ENCODE measurements at regions not wholly inside any gene's neighbourhood (a gene's known extent, or its start where the extent isn't known, plus 50 kb on each side); places are given as distances from the start of the nearest gene placed in this dataset.

DNA sequence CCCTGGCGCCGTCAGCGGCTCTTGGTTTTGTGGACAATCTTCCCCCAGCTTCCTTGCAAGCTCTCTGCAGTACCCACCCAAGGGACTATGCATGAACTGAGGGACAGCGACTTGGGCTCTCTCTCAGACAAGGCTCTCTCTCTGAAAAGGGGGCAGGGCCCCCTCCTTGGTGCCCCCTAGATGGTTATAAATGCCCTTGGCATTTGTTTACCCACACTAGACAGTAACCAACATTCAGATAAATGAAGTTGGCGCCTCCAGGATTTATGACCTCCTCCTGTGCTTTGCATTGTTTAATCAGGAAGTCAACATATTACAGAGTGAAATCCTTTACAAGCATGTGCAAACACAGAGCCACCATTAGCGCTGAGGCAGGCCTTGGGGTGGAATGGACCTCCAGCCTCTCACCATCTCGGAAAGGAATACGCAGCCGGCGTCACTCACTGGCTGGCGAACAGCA is 547.4 kb upstream of the ID2 start:
- intact Hi-C loops (cut with micrococcal nuclease) (no loop called here), in situ Hi-C loops (cut with MboI) (no loop called here)
- H2AFZ ChIP-seq (ENCODE audit: low read depth, low read length) = no peak overlapping the region
- no peak overlapping the region for H3K4me2 ChIP-seq (ENCODE audit: insufficient read depth, low read length)
- FAIRE-seq = no peak
- no peaks in the 10 kb centered on the region for H3K79me2 ChIP-seq (ENCODE audit: control insufficient read depth, insufficient read depth, low read length)
- H3K4me1 ChIP-seq (replicated peaks in 1 of 2; ENCODE audit: control insufficient read depth in 2 of 2, insufficient read depth in 2 of 2, low read length in 2 of 2) = no peaks in the 10 kb centered on the region
- POLR2A ChIA-PET = no interaction called here
- H3K9me1 ChIP-seq (ENCODE audit: control insufficient read depth, insufficient read depth, low read length) = no peaks in the 10 kb centered on the region
- H3K9ac ChIP-seq (ENCODE audit: insufficient read depth in 1 of 2, low read depth in 2 of 2, low read length in 2 of 2) = no peak overlapping the region
- no peaks in the 10 kb centered on the region for H4K20me1 ChIP-seq (replicated peaks; ENCODE audit: control insufficient read depth, insufficient read depth, low read length)
- H3K27me3 ChIP-seq (ENCODE audit: control insufficient read depth in 2 of 2, insufficient read depth in 2 of 2, low read length in 2 of 2) = peaks cover 0 to 19% of the 10 kb centered on the region in 2 experiments; a peak in 3 of 5 replicates
- WGBS (ENCODE audit: insufficient coverage, low coverage, missing lambda C conversion rate) = 1% methylated on average over 11 of the region's 11 CpGs
- no TSS peak for BruUV-seq (replicated peaks)
- no peak for ATAC-seq
- CTCF ChIA-PET (ENCODE audit: low intra/inter-chr PET ratio) = no interaction called here
- no peaks in the 10 kb centered on the region for H3K9me3 ChIP-seq (replicated peaks; ENCODE audit: control insufficient read depth, insufficient read depth, low read depth, low read length)
- no peak overlapping the region for H3K27ac ChIP-seq (ENCODE audit: extremely low read depth, low read depth, low read length)
- no peaks in the 10 kb centered on the region for H3K36me3 ChIP-seq (ENCODE audit: control insufficient read depth, insufficient read depth, low read length)
- DNase-seq (ENCODE audit: extremely low read depth in 1 of 4, low spot score in 3 of 4) = no peak
- no peak for TF ChIP-seq ELF1 (tag; IDR thresholded peaks at IDR 0.05)
- TF ChIP-seq, protein P1, sequence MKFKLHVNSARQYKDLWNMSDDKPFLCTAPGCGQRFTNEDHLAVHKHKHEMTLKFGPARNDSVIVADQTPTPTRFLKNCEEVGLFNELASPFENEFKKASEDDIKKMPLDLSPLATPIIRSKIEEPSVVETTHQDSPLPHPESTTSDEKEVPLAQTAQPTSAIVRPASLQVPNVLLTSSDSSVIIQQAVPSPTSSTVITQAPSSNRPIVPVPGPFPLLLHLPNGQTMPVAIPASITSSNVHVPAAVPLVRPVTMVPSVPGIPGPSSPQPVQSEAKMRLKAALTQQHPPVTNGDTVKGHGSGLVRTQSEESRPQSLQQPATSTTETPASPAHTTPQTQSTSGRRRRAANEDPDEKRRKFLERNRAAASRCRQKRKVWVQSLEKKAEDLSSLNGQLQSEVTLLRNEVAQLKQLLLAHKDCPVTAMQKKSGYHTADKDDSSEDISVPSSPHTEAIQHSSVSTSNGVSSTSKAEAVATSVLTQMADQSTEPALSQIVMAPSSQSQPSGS (CRISPR knock-in tag; IDR thresholded peaks at IDR 0.05) = no peak
- TF ChIP-seq EHMT2 (IDR thresholded peaks at IDR 0.05) = no peak
- TF ChIP-seq MAFF (IDR thresholded peaks at IDR 0.05; ENCODE audit: low read length) = no peak
- no peak for TF ChIP-seq ZNF436 (CRISPR knock-in tag; IDR thresholded peaks at IDR 0.05)
- TF ChIP-seq FOSL1 (tag; conservative IDR thresholded peaks at IDR 0.05) = no peak
- TF ChIP-seq CSDE1 (IDR thresholded peaks at IDR 0.05) = no peak
- no peak for TF ChIP-seq DNMT1 (IDR thresholded peaks at IDR 0.05)
- H3K4me3 ChIP-seq = no peak overlapping the region

All from K562 (cell line).